HG02970 (cell line): ENCODE measurements at regions not wholly inside any gene's neighbourhood (a gene's known extent, or its start where the extent isn't known, plus 50 kb on each side); places are given as distances from the start of the nearest gene placed in this dataset.

Source experiments
- ATAC-seq: cut with Tn5 transposase; IDR thresholded peaks from one replicate; pipeline ENCODE4 v1.9.1; 2021; ENCODE audit warnings: mild to moderate bottlenecking, moderate library complexity, moderate number of reproducible peaks; ENCODE audit not compliant: unreplicated experiment, low FRiP score

DNA sequence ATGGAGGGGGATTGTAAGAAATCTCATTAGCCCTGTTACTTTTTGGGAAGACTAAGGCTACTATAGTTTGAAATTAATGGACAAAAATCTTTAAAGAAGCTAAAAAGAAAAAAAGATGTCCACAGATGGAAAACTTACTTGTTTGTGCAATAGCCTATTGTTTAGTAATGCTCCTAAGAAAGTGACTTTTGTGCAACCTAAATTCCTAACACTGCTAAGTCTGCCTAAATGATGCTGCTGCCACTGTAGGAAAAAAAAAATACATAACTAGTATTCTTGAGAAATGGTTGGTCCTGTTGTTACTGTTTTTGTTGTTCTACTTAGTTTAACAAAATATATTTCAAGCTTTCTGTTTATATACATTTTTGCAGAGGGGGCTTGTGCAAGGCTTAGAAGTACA, 108.2 kb upstream of the NR3C1 start:
- ATAC-seq = no peak

GRCh38 chr5:143509758-143510221, 106.3 kb upstream of the NR3C1 start:
- no peak for ATAC-seq

DNA sequence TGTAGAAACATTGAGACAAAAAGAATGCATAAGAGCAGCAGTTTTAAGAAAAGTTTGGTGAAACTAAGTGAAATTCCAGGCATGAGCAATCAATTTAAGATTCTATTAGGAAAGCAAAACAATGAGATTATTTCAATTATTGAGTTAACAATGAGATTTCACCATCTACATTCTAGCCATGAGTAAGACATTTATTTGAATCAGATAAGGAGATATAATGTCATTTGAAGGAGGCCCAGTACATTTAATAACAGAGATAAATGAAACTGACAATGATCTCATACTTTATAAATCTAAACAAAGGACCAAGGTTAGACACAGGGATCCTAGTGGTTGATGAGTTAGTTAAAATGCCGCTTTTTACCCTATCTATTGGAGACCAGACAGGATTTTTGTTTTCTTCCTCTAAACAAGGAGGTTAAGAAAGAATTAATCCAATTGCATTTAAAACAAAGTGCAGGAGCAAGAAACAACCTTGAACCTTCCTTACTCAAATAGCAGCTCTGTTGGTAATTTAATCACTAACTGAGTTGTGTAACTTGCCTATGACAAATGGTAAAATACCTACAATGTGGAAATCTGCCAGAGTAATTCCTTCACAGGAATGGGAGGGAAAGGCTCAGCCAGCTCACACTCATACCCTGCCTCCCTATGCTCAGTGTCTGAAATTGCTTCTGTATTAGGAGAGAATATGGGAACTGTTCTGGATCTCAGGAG, 103.5 kb upstream of the NR3C1 start:
- ATAC-seq = no peak

- ATAC-seq = no peak
Observed at GRCh38 chr5:143505934-143506333, 102.4 kb upstream of the NR3C1 start.

- no peak for ATAC-seq
Observed at GRCh38 chr5:143505354-143505753, 101.9 kb upstream of the NR3C1 start.

GRCh38 chr5:143501310-143502044, 98.0 kb upstream of the NR3C1 start:
- no peak for ATAC-seq

DNA sequence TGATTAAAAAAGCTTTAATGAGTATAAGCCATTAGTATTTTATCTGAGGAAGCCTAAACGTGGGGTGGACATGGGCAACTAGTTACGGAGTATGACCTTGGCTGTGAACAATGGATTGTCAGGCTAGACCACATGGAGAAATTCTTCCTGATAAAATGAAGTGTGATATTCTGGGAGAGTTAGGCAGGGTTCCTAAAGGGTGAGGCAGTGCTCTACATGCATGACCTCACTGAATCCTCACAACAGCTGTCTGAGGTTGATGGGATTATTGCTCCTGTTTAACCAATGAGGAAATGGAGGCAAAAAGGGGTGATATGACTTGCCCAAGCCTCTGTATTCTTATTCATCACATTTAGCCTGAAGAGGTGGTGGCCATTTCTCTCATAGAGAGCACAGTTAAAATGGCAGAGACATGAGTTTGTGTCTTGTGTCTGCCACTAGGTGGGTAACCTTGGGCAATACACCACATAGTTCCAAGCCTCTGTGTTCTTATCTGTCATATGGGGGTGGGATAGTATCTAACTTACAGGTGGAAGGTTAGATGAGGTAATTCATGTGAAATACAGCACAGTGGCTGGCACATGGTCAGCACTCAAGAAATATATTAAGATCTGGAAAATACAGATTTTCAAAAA, 96.1 kb upstream of the NR3C1 start:
- no peak for ATAC-seq

GRCh38 chr5:143498821-143499220, 95.3 kb upstream of the NR3C1 start:
- no peak for ATAC-seq

GRCh38 chr5:143497749-143498148, 94.3 kb upstream of the NR3C1 start:
- no peak for ATAC-seq

GRCh38 chr5:143496943-143497342, 93.5 kb upstream of the NR3C1 start:
- no peak for ATAC-seq

DNA sequence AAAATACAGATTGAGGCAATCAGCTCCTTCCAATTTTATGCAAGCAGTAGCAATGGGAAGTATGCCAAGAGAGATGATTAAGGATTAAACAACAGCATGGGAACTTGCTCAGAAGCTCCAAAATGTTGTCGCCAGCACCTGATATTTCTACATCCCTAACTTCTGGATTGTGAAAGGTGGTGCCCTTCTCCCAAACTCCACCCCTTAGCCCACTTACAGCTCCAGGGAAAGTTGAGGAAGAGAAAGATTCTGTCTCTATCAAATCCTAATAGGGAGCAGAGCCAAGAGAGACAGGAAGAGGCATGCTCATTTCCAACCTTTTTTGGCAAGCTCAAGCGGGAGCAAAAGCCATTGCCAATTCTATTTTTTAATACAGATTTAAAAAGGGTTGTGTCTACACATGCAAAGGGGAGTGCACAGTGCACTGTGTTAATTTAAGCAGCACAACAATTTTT, 92.4 kb upstream of the NR3C1 start:
- ATAC-seq = no peak

GRCh38 chr5:143495110-143495509, 91.6 kb upstream of the NR3C1 start:
- no peak for ATAC-seq

DNA sequence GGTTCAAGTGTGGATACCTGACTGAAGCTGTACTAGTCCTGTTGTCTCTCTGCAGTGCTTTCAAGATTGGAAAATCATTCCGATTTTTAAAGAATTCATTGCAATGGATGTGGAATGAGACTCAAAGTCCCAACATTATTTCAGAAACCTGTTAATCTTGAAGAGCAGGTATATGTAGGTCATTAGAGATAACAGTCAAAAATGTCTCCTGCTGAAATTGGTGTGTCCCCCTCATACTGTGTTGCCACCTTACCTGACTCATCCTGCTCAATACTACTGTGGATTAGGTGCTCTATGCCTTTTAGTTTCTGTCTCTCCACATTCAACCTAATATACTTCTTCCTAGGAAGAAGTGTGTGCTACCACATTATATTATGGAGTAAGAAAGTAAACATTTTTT, 91.1 kb upstream of the NR3C1 start:
- no peak for ATAC-seq

DNA sequence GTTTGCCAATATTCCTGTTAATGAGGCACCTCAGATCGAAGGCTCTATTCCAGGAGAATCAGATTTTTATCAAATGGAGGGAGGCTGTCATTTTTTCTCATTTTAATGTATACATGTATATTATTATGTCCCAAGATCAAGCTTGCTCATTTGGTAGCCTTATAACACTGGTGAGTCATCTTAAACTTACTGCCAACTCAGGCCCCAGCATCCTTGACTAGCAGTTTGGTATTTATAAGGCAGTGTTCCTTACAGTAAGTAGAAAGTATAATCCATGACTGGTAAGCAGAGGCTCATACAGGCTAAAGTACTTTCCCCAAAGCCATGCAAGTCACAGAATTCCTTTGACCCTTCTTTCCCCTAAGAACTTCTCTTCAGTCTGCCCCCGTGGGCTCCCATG, 90.7 kb upstream of the NR3C1 start:
- no peak for ATAC-seq

DNA sequence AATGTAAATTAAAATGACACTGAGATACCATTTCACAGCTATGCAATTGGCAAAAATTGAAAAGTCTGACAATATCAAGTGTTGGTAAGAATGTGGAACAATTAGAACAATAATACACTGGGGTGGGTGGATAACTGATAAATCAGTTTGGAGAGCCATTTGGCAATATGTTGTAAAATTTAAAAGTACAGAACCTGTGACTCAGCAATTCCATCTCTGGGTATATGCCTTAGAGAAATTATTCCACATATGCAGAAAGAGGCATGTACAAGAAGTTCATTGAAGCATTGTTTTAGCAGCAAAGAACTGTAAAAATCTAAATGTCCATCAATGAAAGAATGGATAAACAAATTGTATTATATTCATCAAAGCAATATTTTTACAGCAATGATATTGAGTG, 89.3 kb upstream of the NR3C1 start:
- ATAC-seq = no peak

GRCh38 chr5:143491646-143492045, 88.2 kb upstream of the NR3C1 start:
- ATAC-seq = no peak

DNA sequence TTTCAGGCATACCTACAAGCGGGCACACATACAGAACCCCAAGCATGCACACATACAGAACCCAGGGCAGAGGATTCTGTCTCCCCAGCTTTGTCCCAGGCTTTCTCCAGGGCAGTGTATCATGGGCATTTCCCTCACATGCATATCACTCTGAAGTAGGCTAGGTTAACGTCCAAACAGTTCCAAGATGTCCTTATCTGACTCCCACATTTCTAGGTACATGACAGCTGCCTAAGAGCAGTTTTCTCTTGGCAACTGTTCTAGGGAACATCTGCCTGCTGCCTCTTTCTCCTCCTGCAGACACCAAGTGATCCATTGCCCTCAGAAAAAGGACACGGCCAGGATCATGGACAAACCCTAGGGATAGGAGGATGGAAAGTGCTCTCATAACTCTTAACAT, 84.9 kb upstream of the NR3C1 start:
- ATAC-seq = no peak

DNA sequence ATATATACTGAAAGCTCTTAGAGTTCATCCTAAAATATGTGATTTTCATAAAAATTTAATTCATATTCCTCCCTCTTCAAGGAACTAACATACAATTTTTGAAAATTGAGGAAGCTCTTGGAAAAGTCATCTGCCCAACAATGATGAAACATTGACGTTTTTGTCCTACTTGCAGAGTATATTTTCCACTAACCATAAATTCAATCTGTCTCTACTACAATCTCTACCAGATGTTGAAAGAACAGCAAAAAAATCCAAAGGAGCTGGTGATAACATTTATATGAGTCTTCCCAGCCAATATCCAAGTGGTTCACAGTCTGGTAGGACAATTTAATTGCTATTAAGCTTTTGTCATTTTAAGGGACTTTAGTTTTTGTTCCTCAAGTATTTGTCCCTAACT, 81.1 kb upstream of the NR3C1 start:
- no peak for ATAC-seq

GRCh38 chr5:143481697-143482531, 78.4 kb upstream of the NR3C1 start:
- no peak for ATAC-seq

DNA sequence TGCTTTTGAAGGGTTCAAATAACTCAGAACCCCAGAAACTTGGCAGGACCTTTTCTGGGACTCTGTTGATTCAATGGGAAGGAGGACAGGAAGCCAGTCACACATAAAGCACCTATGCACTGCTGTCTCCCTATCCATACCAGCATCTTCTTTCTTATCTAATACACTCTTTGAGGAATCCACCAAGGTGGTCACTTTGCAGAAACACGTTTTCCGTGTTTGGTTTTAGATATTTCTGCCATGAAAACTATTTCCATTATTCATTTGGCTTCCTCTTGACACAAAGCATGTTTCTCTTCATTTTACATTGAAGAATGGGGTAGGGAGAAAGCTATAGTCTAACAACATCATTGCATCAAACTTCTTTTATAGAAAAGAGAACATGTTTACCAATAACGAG, 76.5 kb upstream of the NR3C1 start:
- ATAC-seq = no peak

DNA sequence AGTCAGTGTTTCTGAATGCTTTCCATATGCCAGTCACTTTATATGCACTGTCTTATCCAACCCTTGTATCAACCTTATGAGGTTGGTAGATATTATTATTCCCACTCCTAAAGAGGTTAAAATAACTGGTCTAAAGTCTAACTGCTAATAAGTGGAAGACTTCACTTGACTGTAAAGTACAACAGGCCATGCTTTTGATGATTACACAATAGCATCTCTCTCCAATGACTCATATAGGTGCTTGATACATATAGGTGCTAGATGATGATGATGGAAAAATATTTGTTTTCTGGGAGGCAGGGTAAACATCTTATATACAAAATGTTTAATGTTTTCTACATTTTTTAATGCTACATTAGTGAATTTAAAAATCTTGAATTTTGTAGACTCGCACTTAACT, 75.9 kb upstream of the NR3C1 start:
- no peak for ATAC-seq
